OCI-LY1 (cell line): ENCODE measurements at regions not wholly inside any gene's neighbourhood (a gene's known extent, or its start where the extent isn't known, plus 50 kb on each side); places are given as distances from the start of the nearest gene placed in this dataset.

Source experiments
- CTCF ChIP-seq: fragments of 200-600 bp; sonication (generic), shearing (Covaris generic); IDR thresholded peaks from 2 replicates; pipeline ENCODE4 v1.5.1; 2017; ENCODE audit warnings: mild to moderate bottlenecking, antibody characterized with exemption, low read length, moderate library complexity, mixed read lengths
- EZH2 ChIP-seq: fragments of 200-600 bp; sonication (generic), shearing (Covaris generic); IDR thresholded peaks from 2 replicates; pipeline ENCODE4 v1.8.0; 2017; ENCODE audit warnings: borderline replicate concordance, mixed run types, mild to moderate bottlenecking, antibody characterized with exemption, low read length, moderate library complexity, mixed read lengths

GRCh38 chr10:120741396-120741795, 109.8 kb upstream of the WDR11 start:
- TF ChIP-seq CTCF (no peak), EZH2 (no peak)
